Osteocyte (in vitro differentiated cells): ENCODE measurements at regions not wholly inside any gene's neighbourhood (a gene's known extent, or its start where the extent isn't known, plus 50 kb on each side); places are given as distances from the start of the nearest gene placed in this dataset.
"Not testable (repeated sequence)": the region's sequence is repeated elsewhere in the genome, so short reads cannot be mapped to it uniquely, and the experiment has no call there.

Source experiments
- DNase-seq: peaks from one replicate; pipeline ENCODE4 v3.0.0; 2021; ENCODE audit warnings: mixed read lengths; ENCODE audit not compliant: unreplicated experiment; ENCODE audit errors: extremely low spot score
- H3K27ac Mint-ChIP-seq: one replicate; pipeline ENCODE4 v1.8.0; 2021; ENCODE audit warnings: mild to moderate bottlenecking, mixed read lengths; ENCODE audit not compliant: unreplicated experiment
- H3K27me3 Mint-ChIP-seq: one replicate; pipeline ENCODE4 v1.8.0; 2021; ENCODE audit warnings: mixed read lengths; ENCODE audit not compliant: unreplicated experiment
- H3K36me3 Mint-ChIP-seq: one replicate; pipeline ENCODE4 v1.8.0; 2021; ENCODE audit warnings: mixed read lengths; ENCODE audit not compliant: unreplicated experiment
- H3K4me1 Mint-ChIP-seq: one replicate; pipeline ENCODE4 v1.8.0; 2021; ENCODE audit warnings: mixed read lengths; ENCODE audit not compliant: unreplicated experiment
- H3K4me3 Mint-ChIP-seq: one replicate; pipeline ENCODE4 v1.8.0; 2021; ENCODE audit warnings: mild to moderate bottlenecking, moderate library complexity, mixed read lengths; ENCODE audit not compliant: unreplicated experiment
- H3K9me3 Mint-ChIP-seq: one replicate; pipeline ENCODE4 v1.8.0; 2021; ENCODE audit warnings: mixed read lengths; ENCODE audit not compliant: unreplicated experiment
- TF ChIP-seq, protein P1 (sequence below): fragments of 200-600 bp; sonication (generic); IDR thresholded peaks from 2 replicates; pipeline ENCODE4 v1.5.0; 2021; ENCODE audit warnings: antibody characterized with exemption, mild to moderate bottlenecking, moderate library complexity

DNA sequence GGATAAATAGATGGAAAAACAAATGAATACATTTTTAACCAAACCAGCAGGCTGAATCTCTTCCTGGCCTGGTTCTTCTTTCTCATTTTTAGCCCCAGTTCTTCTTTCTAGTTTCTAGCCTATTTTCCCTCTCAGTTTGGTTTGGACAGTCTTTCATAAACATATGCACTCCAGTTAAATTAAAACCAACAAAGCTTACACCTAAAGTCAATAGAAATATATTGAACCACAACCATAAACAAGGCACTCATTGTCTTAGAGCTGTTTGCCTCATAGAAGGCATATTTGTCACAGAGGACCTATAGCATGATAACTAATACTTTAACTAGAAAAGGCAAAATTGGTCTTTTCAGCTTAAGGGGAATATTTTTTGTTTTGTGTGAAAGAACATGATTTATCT is 638.3 kb downstream of the NR2F1-AS1 start:
- peaks cover under 1% of the 10 kb centered on the region for H3K9me3 Mint-ChIP-seq
- no peak overlapping the region for H3K27ac Mint-ChIP-seq
- TF ChIP-seq, protein P1, sequence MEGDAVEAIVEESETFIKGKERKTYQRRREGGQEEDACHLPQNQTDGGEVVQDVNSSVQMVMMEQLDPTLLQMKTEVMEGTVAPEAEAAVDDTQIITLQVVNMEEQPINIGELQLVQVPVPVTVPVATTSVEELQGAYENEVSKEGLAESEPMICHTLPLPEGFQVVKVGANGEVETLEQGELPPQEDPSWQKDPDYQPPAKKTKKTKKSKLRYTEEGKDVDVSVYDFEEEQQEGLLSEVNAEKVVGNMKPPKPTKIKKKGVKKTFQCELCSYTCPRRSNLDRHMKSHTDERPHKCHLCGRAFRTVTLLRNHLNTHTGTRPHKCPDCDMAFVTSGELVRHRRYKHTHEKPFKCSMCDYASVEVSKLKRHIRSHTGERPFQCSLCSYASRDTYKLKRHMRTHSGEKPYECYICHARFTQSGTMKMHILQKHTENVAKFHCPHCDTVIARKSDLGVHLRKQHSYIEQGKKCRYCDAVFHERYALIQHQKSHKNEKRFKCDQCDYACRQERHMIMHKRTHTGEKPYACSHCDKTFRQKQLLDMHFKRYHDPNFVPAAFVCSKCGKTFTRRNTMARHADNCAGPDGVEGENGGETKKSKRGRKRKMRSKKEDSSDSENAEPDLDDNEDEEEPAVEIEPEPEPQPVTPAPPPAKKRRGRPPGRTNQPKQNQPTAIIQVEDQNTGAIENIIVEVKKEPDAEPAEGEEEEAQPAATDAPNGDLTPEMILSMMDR = no peak
- peaks cover 22% of the 10 kb centered on the region for H3K4me1 Mint-ChIP-seq
- H3K27me3 Mint-ChIP-seq = no peaks in the 10 kb centered on the region
- no peak for DNase-seq
- H3K36me3 Mint-ChIP-seq = no peaks in the 10 kb centered on the region
- no peak overlapping the region for H3K4me3 Mint-ChIP-seq

DNA sequence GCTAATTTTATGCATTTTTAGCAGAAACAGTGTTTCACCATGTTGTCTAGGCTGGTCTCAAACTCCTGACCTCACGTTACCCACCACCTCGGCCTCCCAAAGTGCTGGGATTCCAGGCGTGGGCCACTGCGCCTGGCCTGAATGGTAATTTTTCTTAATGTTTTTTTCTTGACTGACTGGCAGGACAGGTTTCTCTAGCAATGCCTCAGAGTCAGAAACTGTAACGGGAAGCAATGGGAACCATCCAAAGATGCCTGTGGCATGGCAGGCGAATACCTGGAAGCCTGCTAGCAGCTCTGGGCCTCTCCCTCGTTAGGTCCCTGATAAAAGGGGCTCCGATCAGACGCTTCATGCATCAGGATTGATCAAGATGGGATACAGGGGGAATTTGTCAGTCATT is 639.2 kb downstream of the NR2F1-AS1 start:
- DNase-seq = no peak
- Mint-ChIP-seq H3K36me3 (no peaks in the 10 kb centered on the region), H3K27me3 (no peaks in the 10 kb centered on the region), H3K4me3 (no peak overlapping the region), H3K4me1 (peaks cover 22% of the 10 kb centered on the region), H3K9me3 (no peaks in the 10 kb centered on the region), H3K27ac (no peak overlapping the region)
- TF ChIP-seq, protein P1 = no peak

DNA sequence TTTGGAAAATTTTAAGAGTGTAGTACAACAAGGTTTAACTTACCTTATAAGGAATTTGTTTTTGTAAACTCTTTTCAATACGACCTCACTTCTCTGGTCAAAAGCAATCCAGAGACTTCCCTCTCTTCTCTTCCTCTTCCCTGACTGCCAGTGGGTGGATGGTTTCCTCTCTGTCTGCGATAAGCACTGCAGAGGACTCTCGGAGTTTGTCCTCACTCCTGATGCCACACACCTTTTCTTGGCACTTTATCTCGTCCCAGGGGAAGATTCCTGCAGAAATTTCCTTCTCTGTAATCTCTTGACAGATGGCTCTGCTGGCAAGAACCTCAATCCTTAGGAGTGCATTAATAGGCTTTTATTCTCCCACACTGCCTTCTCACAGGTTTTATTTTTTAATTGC is 641.6 kb downstream of the NR2F1-AS1 start:
- H3K4me1 Mint-ChIP-seq = peaks cover 6% of the 10 kb centered on the region
- no peak overlapping the region for H3K27ac Mint-ChIP-seq
- no peak overlapping the region for H3K4me3 Mint-ChIP-seq
- no peaks in the 10 kb centered on the region for H3K9me3 Mint-ChIP-seq
- no peaks in the 10 kb centered on the region for H3K27me3 Mint-ChIP-seq
- no peak for DNase-seq
- H3K36me3 Mint-ChIP-seq = no peaks in the 10 kb centered on the region
- TF ChIP-seq, protein P1 = no peak

DNA sequence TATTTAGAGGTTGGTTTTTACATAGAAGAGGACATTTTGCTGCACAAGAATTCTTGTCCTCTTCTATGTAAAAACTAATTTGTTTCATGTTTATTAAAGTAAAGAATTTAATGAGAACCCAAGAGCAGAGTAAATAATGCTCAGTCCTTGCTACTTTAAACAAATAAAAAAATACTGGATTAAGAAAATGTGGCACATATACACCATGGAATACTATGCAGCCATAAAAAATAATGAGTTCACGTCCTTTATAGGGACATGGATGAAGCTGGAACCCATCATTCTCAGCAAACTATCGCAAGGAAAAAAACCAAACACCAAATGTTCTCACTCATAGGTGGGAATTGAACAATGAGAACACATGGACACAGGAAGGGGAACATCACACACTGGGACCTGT is 643.6 kb downstream of the NR2F1-AS1 start:
- not testable (repeated sequence) for H3K36me3 Mint-ChIP-seq, DNase-seq, H3K4me3 Mint-ChIP-seq, H3K27ac Mint-ChIP-seq, H3K4me1 Mint-ChIP-seq, H3K9me3 Mint-ChIP-seq, H3K27me3 Mint-ChIP-seq

DNA sequence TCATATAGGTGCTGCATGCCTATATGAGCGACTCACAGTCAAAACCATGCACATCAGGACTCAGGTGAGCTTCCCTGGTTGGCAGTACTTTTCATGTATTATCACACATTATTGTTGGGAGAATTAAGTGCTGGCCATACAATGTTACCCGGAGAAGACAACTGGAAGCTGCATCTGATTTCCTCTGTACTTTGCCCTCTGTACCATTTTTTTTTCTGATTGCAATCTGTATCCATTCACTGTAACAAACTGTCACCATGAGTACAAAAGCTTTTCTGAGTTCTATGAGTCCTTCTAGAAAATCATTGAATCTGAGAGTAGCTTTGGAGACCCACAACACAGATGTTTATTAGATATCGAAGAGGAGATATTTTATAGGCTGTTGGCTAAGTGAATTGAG is 651.0 kb downstream of the NR2F1-AS1 start:
- H3K27me3 Mint-ChIP-seq = no peaks in the 10 kb centered on the region
- TF ChIP-seq, protein P1 = no peak
- no peak overlapping the region for H3K4me3 Mint-ChIP-seq
- H3K9me3 Mint-ChIP-seq = no peaks in the 10 kb centered on the region
- no peaks in the 10 kb centered on the region for H3K36me3 Mint-ChIP-seq
- no peaks in the 10 kb centered on the region for H3K4me1 Mint-ChIP-seq
- no peak overlapping the region for H3K27ac Mint-ChIP-seq
- no peak for DNase-seq

DNA sequence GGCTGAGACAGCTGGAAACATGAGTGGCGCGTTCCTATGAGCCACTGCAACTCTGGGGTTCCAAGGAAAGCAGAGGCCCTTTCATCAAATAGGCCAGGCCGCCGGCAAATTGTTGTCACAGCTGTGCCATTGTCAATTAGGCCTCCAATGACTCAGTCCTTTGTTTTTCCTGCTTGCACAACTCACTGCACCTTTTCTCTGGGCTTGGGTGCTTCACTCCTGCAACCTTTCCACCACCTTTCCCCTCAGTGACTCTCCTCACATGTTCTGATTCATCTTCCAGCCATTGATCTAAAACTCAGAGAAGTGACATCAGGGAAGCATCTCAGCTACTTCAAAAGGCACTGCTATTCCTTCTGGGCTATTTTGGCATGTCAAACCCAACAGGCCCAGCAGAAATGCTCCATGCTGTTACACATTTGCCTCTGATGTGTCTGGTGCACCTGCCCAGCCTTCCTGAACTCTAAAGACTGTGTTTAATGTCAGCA is 653.7 kb downstream of the NR2F1-AS1 start:
- TF ChIP-seq, protein P1 = no peak
- no peak for DNase-seq
- H3K27ac Mint-ChIP-seq = no peak overlapping the region
- H3K36me3 Mint-ChIP-seq = no peaks in the 10 kb centered on the region
- no peaks in the 10 kb centered on the region for H3K27me3 Mint-ChIP-seq
- H3K9me3 Mint-ChIP-seq = no peaks in the 10 kb centered on the region
- H3K4me3 Mint-ChIP-seq = no peak overlapping the region
- no peaks in the 10 kb centered on the region for H3K4me1 Mint-ChIP-seq
